Kidney epithelial cell (primary cell): ENCODE measurements at regions not wholly inside any gene's neighbourhood (a gene's known extent, or its start where the extent isn't known, plus 50 kb on each side); places are given as distances from the start of the nearest gene placed in this dataset.
A peak's percentile ranks its signal among the peaks of the same experiment; 100 is the strongest.

Experiments
- DNase-seq: peaks from one replicate; pipeline ENCODE4 v3.0.0-alpha.2; 2010; ENCODE audit warnings: low read depth
- H3K27me3 ChIP-seq: 2 replicates; pipeline ENCODE4 v1.6.0; 2011; ENCODE audit warnings: low read length; ENCODE audit not compliant: control insufficient read depth, insufficient read depth
- H3K36me3 ChIP-seq: 2 replicates; pipeline ENCODE4 v1.5.1; 2011; ENCODE audit warnings: low read length; ENCODE audit not compliant: control insufficient read depth, insufficient read depth
- H3K4me3 ChIP-seq: 2 replicates; pipeline ENCODE4 v1.5.1; 2011; ENCODE audit warnings: low read depth, mild to moderate bottlenecking, control low read depth, low read length
- CTCF ChIP-seq: IDR thresholded peaks from 2 replicates; pipeline ENCODE4 v1.5.1; 2011; ENCODE audit warnings: mild to moderate bottlenecking, moderate library complexity, low read length, control low read depth, inconsistent platforms; ENCODE audit not compliant: insufficient read depth, poor library complexity, severe bottlenecking

DNA sequence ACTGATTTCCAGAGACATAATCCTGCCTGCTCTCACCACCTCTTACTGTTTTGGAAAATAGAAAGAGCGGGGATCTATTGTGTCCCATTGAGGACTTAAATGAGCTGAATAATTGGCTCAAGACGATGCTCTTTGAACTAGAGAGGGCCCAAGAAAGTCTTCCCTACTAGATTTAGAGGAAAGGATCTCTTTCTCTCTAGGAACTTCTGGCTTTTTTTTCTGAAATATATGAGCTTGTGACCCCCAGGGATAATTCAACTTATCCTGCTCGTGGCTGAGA is 461.4 kb upstream of the KIRREL3 start:
- Histone ChIP-seq H3K36me3 (no peaks in the 10 kb centered on the region), H3K27me3 (peaks cover 7% of the 10 kb centered on the region), H3K4me3 (no peak overlapping the region)
- no peak for TF ChIP-seq CTCF
- no peak for DNase-seq

DNA sequence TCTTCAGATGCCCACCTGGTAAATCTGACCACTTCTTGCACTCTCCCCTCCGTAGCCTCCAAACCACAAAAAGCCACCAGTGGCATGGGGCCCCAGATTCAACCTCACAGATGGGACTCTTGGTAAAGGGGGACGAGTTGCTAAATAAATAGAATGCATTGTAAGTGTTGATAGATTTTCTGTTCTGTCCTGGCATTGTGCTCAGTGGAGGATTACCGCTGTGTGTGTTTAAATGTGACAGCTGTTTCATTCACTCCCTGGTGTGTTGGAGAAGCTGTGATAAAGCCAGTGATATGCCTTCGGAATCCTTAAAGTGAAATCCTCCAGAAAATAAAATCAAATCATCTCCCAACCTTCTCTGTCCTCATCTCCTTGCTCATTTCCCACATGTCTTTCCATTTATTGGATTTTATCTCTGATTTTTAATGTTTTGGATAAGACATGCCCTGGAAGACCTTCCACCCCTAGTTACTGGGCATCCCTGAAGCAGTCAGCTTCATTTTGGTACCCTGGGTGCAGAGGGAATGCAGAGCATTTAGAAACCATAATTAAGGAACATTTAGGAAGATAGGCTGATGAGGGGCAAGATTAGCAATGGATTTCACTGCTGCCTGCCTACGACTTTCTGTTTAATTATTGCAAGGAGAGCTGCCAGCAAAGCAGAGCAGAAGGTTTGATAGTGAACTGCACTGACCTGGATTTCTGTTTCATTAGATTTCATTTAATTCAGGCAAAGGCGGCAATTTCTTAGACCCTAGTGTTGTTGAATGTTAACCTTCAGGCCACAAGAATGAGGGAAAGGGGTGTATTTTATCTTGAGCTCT is 460.9 kb upstream of the KIRREL3 start:
- Histone ChIP-seq H3K27me3 (peaks cover 7% of the 10 kb centered on the region), H3K36me3 (no peaks in the 10 kb centered on the region), H3K4me3 (no peak overlapping the region)
- TF ChIP-seq CTCF: no peak
- no peak for DNase-seq

DNA sequence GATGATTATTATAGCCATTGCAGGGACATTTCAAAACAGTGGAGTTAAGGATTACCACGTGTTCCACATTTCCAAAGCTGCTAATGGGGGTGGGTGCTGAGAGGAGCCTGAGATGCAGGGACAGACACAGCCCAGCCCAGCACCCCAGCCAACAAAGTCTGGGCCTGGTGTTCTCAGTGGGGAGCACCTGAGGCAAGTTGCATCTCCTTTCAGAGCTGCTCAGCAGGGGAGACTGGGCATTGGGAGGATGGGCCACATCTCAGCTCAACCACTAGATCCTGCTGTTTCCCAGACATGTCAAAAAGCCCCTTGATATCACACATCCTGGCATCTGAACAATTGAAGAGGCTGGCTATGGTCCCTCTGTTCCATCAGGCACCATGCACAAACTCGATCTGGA is 458.0 kb upstream of the KIRREL3 start:
- no peaks in the 10 kb centered on the region for H3K36me3 ChIP-seq
- H3K27me3 ChIP-seq: peaks cover 7% of the 10 kb centered on the region
- H3K4me3 ChIP-seq: no peak overlapping the region
- no peak for DNase-seq
- no peak for TF ChIP-seq CTCF

GRCh38 chr11:127454856-127455255 is 454.3 kb upstream of the KIRREL3 start:
- no peaks in the 10 kb centered on the region for H3K36me3 ChIP-seq
- no peak overlapping the region for H3K4me3 ChIP-seq
- DNase-seq: peak; percentile 53
- TF ChIP-seq CTCF: no peak
- H3K27me3 ChIP-seq: no peaks in the 10 kb centered on the region

DNA sequence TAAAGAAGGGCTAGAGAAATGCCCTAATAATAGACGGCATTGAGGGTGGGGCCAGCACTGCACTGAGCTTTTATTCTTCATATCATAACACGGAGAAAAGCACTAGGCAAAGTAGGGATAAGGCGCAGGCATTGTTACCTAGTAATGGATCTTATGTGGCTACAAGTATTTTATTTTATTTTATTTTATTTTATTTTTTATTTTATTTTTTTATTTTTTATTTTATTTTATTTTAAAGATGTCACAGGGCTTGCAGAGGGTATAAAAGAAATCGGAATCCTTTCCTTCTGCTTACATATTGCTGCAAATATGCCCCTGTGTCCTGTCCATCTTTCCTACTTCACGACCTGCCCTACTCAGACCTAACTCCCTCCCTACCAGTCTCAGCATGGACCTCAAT is 452.0 kb upstream of the KIRREL3 start:
- DNase-seq: no peak
- no peak for TF ChIP-seq CTCF
- H3K36me3 ChIP-seq: no peaks in the 10 kb centered on the region
- no peak overlapping the region for H3K4me3 ChIP-seq
- H3K27me3 ChIP-seq: no peaks in the 10 kb centered on the region

- no peak for TF ChIP-seq CTCF
- Histone ChIP-seq H3K36me3 (no peaks in the 10 kb centered on the region), H3K27me3 (no peaks in the 10 kb centered on the region), H3K4me3 (no peak overlapping the region)
- no peak for DNase-seq
These were observed 451.3 kb upstream of the KIRREL3 start for GRCh38 chr11:127451861-127452260.
